Tibial artery (tissue), 4 donors: ENCODE measurements at regions not wholly inside any gene's neighbourhood (a gene's known extent, or its start where the extent isn't known, plus 50 kb on each side); places are given as distances from the start of the nearest gene placed in this dataset.

Experiments used
- DNase-seq, 2 donors: peaks; one replicate each; pipeline ENCODE4 v3.0.0-alpha.2; 2019
- H3K27ac ChIP-seq, 2 donors: fragments of 200-600 bp; sonication (generic) in 1 of 2; 1 replicate in 1 of 2; 2 replicates in 1 of 2; pipeline ENCODE4 v1.5.1; 2018 to 2019; ENCODE audit warnings: mild to moderate bottlenecking in 1 of 2
- H3K27me3 ChIP-seq, 2 donors: fragments of 200-600 bp; sonication (generic) in 1 of 2; one replicate each; pipeline versions ENCODE4 v1.5.1 to v1.6.0; 2016 to 2019
- H3K36me3 ChIP-seq, 3 donors: fragments of 200-600 bp; sonication (generic) in 2 of 3; one replicate each; pipeline ENCODE4 v1.5.1; 2016 to 2019; ENCODE audit warnings: mild to moderate bottlenecking in 2 of 3
- H3K4me1 ChIP-seq, 4 donors: fragments of 200-600 bp; sonication (generic) in 2 of 4; 1 replicate in 3 of 4; 2 replicates in 1 of 4; pipeline ENCODE4 v1.5.1; 2016 to 2019
- H3K4me3 ChIP-seq, 2 donors: fragments of 200-600 bp; sonication (generic) in 1 of 2; 1 replicate in 1 of 2; 2 replicates in 1 of 2; pipeline ENCODE4 v1.5.1; 2018 to 2019; ENCODE audit warnings: mild to moderate bottlenecking in 2 of 2
- H3K9me3 ChIP-seq, 3 donors: fragments of 200-600 bp; sonication (generic) in 1 of 3; one replicate each; pipeline ENCODE4 v1.5.1; 2016 to 2019
- CTCF ChIP-seq, 2 experiments: fragments of 200-600 bp in 1 of 2; fragments of 450-650 bp in 1 of 2; IDR thresholded peaks; one replicate each; pipeline ENCODE4 v1.5.1; 2017 to 2019; ENCODE audit warnings: antibody characterized with exemption in 2 of 2, mild to moderate bottlenecking in 1 of 2, moderate library complexity in 1 of 2
- intact Hi-C: fragments of 100-400 bp; cut with DNase I; formaldehyde crosslinking; loops from one replicate; pipeline ENCODE4 v1.15.0; 2023; ENCODE audit warnings: low total_unique reads

- no peaks in the 10 kb centered on the region for H3K4me1 ChIP-seq
- H3K36me3 ChIP-seq, result no peaks in the 10 kb centered on the region
- no peak for DNase-seq
- H3K4me3 ChIP-seq, result no peak overlapping the region
- H3K27me3 ChIP-seq, result no peaks in the 10 kb centered on the region
- H3K9me3 ChIP-seq, result no peaks in the 10 kb centered on the region
- intact Hi-C loops, result no loop called here
- TF ChIP-seq CTCF (IDR thresholded peaks at IDR 0.05), result no peak
- no peak overlapping the region for H3K27ac ChIP-seq
These were observed 55.5 kb upstream of the DMRT1 start for GRCh38 chr9:785997-786396.

- no peaks in the 10 kb centered on the region for H3K36me3 ChIP-seq
- DNase-seq, result no peak
- H3K9me3 ChIP-seq, result no peaks in the 10 kb centered on the region
- H3K4me3 ChIP-seq, result no peak overlapping the region
- no peak overlapping the region for H3K27ac ChIP-seq
- no peaks in the 10 kb centered on the region for H3K4me1 ChIP-seq
- intact Hi-C loops, result no loop called here
- no peaks in the 10 kb centered on the region for H3K27me3 ChIP-seq
- no peak for TF ChIP-seq CTCF (IDR thresholded peaks at IDR 0.05)
These were observed 55.1 kb upstream of the DMRT1 start for GRCh38 chr9:786405-786804.

GRCh38 chr9:788777-789176 is 52.7 kb upstream of the DMRT1 start:
- no peak overlapping the region for H3K27ac ChIP-seq
- H3K36me3 ChIP-seq, result no peaks in the 10 kb centered on the region
- H3K27me3 ChIP-seq, result no peaks in the 10 kb centered on the region
- no peak for DNase-seq
- TF ChIP-seq CTCF (IDR thresholded peaks at IDR 0.05), result no peak
- no peaks in the 10 kb centered on the region for H3K4me1 ChIP-seq
- intact Hi-C loops, result no loop called here
- H3K9me3 ChIP-seq, result no peaks in the 10 kb centered on the region
- H3K4me3 ChIP-seq, result no peak overlapping the region
